Fibroblast of the aortic adventitia (primary cell): ENCODE measurements at regions not wholly inside any gene's neighbourhood (a gene's known extent, or its start where the extent isn't known, plus 50 kb on each side); places are given as distances from the start of the nearest gene placed in this dataset.

Experiments
- DNase-seq: peaks from one replicate; pipeline ENCODE4 v3.0.0-alpha.2; 2010; ENCODE audit warnings: low read depth
- H3K4me3 ChIP-seq: 2 replicates; pipeline ENCODE4 v1.5.1; 2011; ENCODE audit warnings: low read depth, mild to moderate bottlenecking, control low read depth, low read length, moderate library complexity
- CTCF ChIP-seq: IDR thresholded peaks from 2 replicates; pipeline ENCODE4 v1.5.1; 2011; ENCODE audit warnings: mild to moderate bottlenecking, low read length, control low read depth, inconsistent platforms; ENCODE audit not compliant: insufficient read depth

GRCh38 chr17:55883149-55883548 is 132.3 kb downstream of the PCTP start:
- DNase-seq = no peak
- H3K4me3 ChIP-seq = no peak overlapping the region
- TF ChIP-seq CTCF = no peak

- TF ChIP-seq CTCF = no peak
- DNase-seq = no peak
- H3K4me3 ChIP-seq = no peak overlapping the region
Measured at GRCh38 chr17:55887531-55887930, 136.7 kb downstream of the PCTP start.

GRCh38 chr17:55889271-55889670 is 138.4 kb downstream of the PCTP start:
- H3K4me3 ChIP-seq = no peak overlapping the region
- no peak for TF ChIP-seq CTCF
- no peak for DNase-seq

- no peak overlapping the region for H3K4me3 ChIP-seq
- no peak for DNase-seq
- TF ChIP-seq CTCF = no peak
Measured at GRCh38 chr17:55895112-55895759, 144.4 kb downstream of the PCTP start.

DNA sequence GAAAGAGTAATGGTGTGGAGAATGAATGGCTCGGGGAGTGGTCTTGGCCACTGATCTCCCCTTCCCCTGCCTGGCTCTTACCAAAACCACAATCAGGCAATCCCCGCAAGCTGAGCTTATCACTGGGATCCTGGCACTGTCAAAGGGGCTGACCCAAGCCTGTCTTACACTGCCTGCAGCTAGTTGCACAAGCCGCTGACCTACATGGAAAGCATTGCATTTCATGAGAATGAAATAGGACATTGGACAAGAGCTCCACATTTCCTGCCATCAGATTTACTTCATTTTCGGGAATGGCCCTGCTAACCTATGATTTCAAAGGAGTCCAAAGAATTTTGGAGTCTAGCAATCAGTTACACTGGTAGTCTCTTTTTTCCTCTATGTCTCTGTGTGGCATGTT is 146.4 kb downstream of the PCTP start:
- DNase-seq = no peak
- no peak overlapping the region for H3K4me3 ChIP-seq
- TF ChIP-seq CTCF = no peak

DNA sequence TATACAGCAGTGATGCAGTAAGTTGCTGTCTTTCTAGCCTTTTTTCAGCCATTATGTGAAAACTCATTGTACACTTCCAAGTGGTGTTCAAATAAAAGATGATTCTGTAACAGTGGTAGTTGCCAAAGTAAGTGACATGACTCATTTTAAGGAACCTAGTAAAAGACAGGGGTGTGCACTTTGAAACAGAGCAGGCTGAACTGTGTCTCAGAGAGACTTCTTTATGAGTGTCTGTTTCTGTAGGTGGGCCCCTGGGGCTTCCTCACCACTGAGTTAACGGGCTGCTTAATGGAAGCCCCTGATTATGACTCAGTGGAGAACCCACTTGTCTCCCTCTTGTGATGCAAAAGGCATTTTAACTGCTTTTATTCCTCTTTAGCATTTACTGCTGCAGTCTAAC is 147.3 kb downstream of the PCTP start:
- no peak for DNase-seq
- TF ChIP-seq CTCF = no peak
- no peak overlapping the region for H3K4me3 ChIP-seq

GRCh38 chr17:55900188-55900587 is 149.3 kb downstream of the PCTP start:
- H3K4me3 ChIP-seq = no peak overlapping the region
- no peak for DNase-seq
- no peak for TF ChIP-seq CTCF
